ENCODE measurements at regions not wholly inside any gene's neighbourhood (a gene's known extent, or its start where the extent isn't known, plus 50 kb on each side); places are given as distances from the start of the nearest gene placed in this dataset.

GRCh38 chr3:171962137-171962720 is 77.1 kb upstream of the FNDC3B start:
- Histone ChIP-seq H3K4me3 (no peak overlapping the region), H3K27me3 (no peaks in the 10 kb centered on the region), H3K9me3 (no peaks in the 10 kb centered on the region), H3K36me3 (no peaks in the 10 kb centered on the region), H3K4me1 (peaks cover 0 to 7% (median 6%) of the 10 kb centered on the region in 4 donors), H3K27ac (no peak overlapping the region)
- TF ChIP-seq POLR2A (IDR thresholded peaks at IDR 0.05) (no peak), POLR2AphosphoS5 (IDR thresholded peaks at IDR 0.05) (no peak)
- WGBS, 2 donors, result 47 to 79% methylated on average over 7 of the region's 7 CpGs
- intact Hi-C loops (cut with DNase I), result no loop called here
- DNase-seq, result no peak

DNA sequence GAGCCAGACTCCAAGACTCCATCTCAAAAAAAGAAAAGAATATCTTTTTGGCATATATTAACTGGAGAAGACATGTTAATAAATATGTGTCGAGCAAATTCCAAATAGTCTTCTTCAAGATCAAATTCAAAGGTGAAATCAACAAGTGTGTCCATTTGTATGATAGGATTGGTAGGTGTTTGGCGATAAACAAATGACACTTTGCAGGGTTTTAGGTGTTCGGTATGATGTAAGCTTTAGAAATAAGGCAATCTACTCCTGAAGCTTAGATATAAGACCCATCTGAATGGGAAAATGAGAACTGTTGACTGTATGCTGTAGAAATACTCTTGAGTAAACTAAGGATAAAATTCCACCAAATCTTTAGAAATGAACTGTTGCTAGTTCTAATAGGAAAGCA is 75.8 kb upstream of the FNDC3B start:
- Histone ChIP-seq H3K36me3 (no peaks in the 10 kb centered on the region), H3K4me3 (no peak overlapping the region), H3K27ac (no peak overlapping the region), H3K27me3 (no peaks in the 10 kb centered on the region), H3K4me1 (peaks cover 0 to 13% (median 9%) of the 10 kb centered on the region in 4 donors), H3K9me3 (no peaks in the 10 kb centered on the region)
- no peak for DNase-seq
- intact Hi-C loops (cut with DNase I), result no loop called here
- 95 to 97% methylated on average over 3 of the region's 3 CpGs for WGBS, 2 donors
- no peak for TF ChIP-seq EP300 (IDR thresholded peaks at IDR 0.05)
- no peak for TF ChIP-seq POLR2A (IDR thresholded peaks at IDR 0.05)
- TF ChIP-seq POLR2AphosphoS5 (IDR thresholded peaks at IDR 0.05), result no peak
- TF ChIP-seq, protein P1, sequence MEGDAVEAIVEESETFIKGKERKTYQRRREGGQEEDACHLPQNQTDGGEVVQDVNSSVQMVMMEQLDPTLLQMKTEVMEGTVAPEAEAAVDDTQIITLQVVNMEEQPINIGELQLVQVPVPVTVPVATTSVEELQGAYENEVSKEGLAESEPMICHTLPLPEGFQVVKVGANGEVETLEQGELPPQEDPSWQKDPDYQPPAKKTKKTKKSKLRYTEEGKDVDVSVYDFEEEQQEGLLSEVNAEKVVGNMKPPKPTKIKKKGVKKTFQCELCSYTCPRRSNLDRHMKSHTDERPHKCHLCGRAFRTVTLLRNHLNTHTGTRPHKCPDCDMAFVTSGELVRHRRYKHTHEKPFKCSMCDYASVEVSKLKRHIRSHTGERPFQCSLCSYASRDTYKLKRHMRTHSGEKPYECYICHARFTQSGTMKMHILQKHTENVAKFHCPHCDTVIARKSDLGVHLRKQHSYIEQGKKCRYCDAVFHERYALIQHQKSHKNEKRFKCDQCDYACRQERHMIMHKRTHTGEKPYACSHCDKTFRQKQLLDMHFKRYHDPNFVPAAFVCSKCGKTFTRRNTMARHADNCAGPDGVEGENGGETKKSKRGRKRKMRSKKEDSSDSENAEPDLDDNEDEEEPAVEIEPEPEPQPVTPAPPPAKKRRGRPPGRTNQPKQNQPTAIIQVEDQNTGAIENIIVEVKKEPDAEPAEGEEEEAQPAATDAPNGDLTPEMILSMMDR (IDR thresholded peaks at IDR 0.05), result no peak

- intact Hi-C loops (cut with DNase I), result no loop called here
- no peak overlapping the region for H3K4me3 ChIP-seq
- H3K36me3 ChIP-seq, result no peaks in the 10 kb centered on the region
- DNase-seq, result no peak
- H3K4me1 ChIP-seq, result peaks cover 0 to 13% (median 9%) of the 10 kb centered on the region in 4 donors
- H3K27ac ChIP-seq, result no peak overlapping the region
- no peaks in the 10 kb centered on the region for H3K27me3 ChIP-seq
- no peaks in the 10 kb centered on the region for H3K9me3 ChIP-seq
- 85 to 92% methylated on average over 6 of the region's 6 CpGs for WGBS, 2 donors
- TF ChIP-seq EP300 (IDR thresholded peaks at IDR 0.05) (no peak), POLR2A (IDR thresholded peaks at IDR 0.05) (no peak), POLR2AphosphoS5 (IDR thresholded peaks at IDR 0.05) (no peak)
- TF ChIP-seq, protein P1 (IDR thresholded peaks at IDR 0.05), result no peak
Measured at GRCh38 chr3:171965067-171965712, 74.2 kb upstream of the FNDC3B start.

- Histone ChIP-seq H3K4me1 (peaks cover 0 to 13% (median 9%) of the 10 kb centered on the region in 4 donors), H3K9me3 (no peaks in the 10 kb centered on the region), H3K27ac (peak overlapping the region in 1 of 4 donors; percentile 40), H3K4me3 (no peak overlapping the region), H3K27me3 (no peaks in the 10 kb centered on the region), H3K36me3 (no peaks in the 10 kb centered on the region)
- intact Hi-C loops (cut with DNase I), result no loop called here
- 57 to 64% methylated on average over 3 of the region's 3 CpGs for WGBS, 2 donors
- DNase-seq, result no peak
- TF ChIP-seq POLR2A (IDR thresholded peaks at IDR 0.05), result no peak
- no peak for TF ChIP-seq POLR2AphosphoS5 (IDR thresholded peaks at IDR 0.05)
- TF ChIP-seq, protein P1 (IDR thresholded peaks at IDR 0.05), result no peak
- no peak for TF ChIP-seq EP300 (IDR thresholded peaks at IDR 0.05)
Measured at GRCh38 chr3:171966533-171967136, 72.7 kb upstream of the FNDC3B start.

DNA sequence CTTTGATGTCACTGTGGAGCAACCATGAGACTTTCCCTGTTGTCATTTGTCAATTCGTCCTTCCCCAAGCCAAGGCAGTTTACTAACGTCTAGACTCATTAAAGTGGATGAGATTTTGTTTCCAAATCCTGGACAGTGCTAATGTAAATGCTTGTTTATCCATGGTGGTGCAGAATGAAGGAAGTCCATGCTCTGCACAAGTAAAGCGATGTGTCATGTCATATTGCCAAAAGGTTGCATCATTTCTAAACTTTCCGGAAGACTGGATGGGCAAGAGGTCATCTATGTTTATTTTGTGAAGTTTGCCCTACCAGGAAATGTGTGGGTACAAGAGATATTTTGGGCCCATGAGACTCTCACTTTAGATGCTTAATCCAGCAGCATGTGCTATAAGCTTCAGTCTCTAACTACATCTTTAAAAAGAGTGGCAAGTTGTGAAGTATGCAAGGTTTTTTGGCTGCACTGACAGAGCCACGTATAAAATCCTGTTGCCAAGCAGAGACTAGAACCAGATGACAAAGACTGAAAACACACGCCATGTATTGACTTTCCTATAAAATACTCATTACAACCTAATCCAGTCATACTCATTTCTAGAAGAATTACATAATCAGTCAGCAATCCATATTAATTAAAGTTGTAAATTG is 72.1 kb upstream of the FNDC3B start:
- 43 to 48% methylated on average over 6 of the region's 6 CpGs for WGBS, 2 donors
- Histone ChIP-seq H3K4me3 (no peak overlapping the region), H3K27ac (peak overlapping the region in 2 of 4 donors; percentile 35 to 40), H3K27me3 (no peaks in the 10 kb centered on the region), H3K9me3 (no peaks in the 10 kb centered on the region), H3K36me3 (no peaks in the 10 kb centered on the region), H3K4me1 (peaks cover 0 to 13% (median 9%) of the 10 kb centered on the region in 4 donors)
- intact Hi-C loops (cut with DNase I), result no loop called here
- peak in 3 of 4 donors; percentile 34 to 61 (median 41) for TF ChIP-seq POLR2AphosphoS5 (IDR thresholded peaks at IDR 0.05)
- peak in 1 of 4 donors; percentile 24 for TF ChIP-seq EP300 (IDR thresholded peaks at IDR 0.05)
- TF ChIP-seq, protein P1 (IDR thresholded peaks at IDR 0.05), result no peak
- no peak for DNase-seq
